Spleen (tissue), 7 donors: ENCODE measurements at regions not wholly inside any gene's neighbourhood (a gene's known extent, or its start where the extent isn't known, plus 50 kb on each side); places are given as distances from the start of the nearest gene placed in this dataset.

Experiments used
- CTCF ChIP-seq, 11 experiments: fragments of 200-600 bp in 7 of 11; fragments of 450-650 bp in 4 of 11; sonication (generic) in 4 of 11; IDR thresholded peaks in 8 of 11; conservative IDR thresholded peaks in 3 of 11; 1 replicate in 7 of 11; 2 replicates in 4 of 11; pipeline versions ENCODE4 v1.4.0 to v1.8.0; 2016 to 2021; ENCODE audit warnings: antibody characterized with exemption in 11 of 11, inconsistent platforms in 4 of 11, mild to moderate bottlenecking in 1 of 11
- POLR2AphosphoS5 ChIP-seq, 3 donors: sonication (generic); formaldehyde crosslinking; IDR thresholded peaks; one replicate each; pipeline ENCODE4 v1.5.1; 2017; ENCODE audit warnings: antibody characterized with exemption in 3 of 3
- donor health status: DM: no; HTN: no; CAD: no; lungs with moderate emphysema.
- donor health status: DM: no; HTN: no; CAD: no.
- donor health status: DM: no; HTN: no; CAD: no.

DNA sequence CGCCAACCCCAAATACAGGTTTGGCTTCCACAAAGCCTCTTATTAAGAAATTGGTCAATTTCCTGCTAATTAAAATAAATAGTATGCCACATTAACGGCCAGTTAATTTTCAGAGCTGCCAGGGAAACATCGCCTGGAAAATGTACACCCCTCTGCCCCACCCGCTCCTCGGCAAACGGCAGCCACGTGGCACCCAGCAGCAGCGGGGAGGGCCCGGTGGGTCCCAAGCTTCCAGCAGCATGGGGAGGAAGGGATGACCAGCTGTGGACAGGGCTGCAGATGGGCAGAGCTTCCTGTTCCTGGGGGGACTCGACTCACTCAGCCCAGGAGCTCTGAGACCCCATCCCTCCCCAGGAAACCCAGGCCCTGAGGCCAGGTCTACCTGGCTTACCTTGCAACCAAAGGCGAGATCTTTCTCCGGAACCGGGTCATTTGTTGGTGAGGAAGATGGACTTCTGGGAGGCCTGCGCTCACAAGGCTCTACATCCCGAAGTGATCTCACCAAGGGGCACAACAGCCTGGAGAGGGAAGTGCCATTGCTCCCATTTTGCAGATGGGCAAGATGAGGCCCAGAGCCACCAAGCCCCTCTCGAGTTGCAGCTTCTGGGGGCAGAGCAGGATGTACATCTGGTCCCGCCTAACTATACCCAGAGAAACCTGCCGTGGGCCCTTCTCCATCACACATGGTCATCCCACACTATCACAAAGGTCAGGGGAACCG lies 68.3 kb downstream of the IGLL1 start:
- TF ChIP-seq CTCF (IDR thresholded peaks at IDR 0.05 in 8 of 11, conservative IDR thresholded peaks at IDR 0.05 in 3 of 11), result no peak
- TF ChIP-seq POLR2AphosphoS5 (IDR thresholded peaks at IDR 0.05), result no peak
